SJSA1 (cell line): ENCODE measurements at regions not wholly inside any gene's neighbourhood (a gene's known extent, or its start where the extent isn't known, plus 50 kb on each side); places are given as distances from the start of the nearest gene placed in this dataset.

ENCODE experiments used
- DNase-seq, 2 experiments: peaks; one replicate each; pipeline ENCODE4 v3.0.0-alpha.2; 2015 to 2020; ENCODE audit warnings: low spot score in 2 of 2, low read depth in 1 of 2
- H3K27ac ChIP-seq: fragments of 250-450 bp; sonication (Bioruptor Pico); 2 replicates; pipeline ENCODE4 v1.5.1; 2020; ENCODE audit warnings: mild to moderate bottlenecking, moderate library complexity
- H3K27me3 ChIP-seq: fragments of 250-450 bp; sonication (Bioruptor Pico); replicated peaks from 2 replicates; pipeline ENCODE4 v1.5.1; 2020; ENCODE audit warnings: mild to moderate bottlenecking, moderate library complexity
- H3K36me3 ChIP-seq: fragments of 250-450 bp; sonication (Bioruptor Pico); 2 replicates; pipeline ENCODE4 v1.5.1; 2020; ENCODE audit warnings: mild to moderate bottlenecking
- H3K4me1 ChIP-seq: fragments of 250-450 bp; sonication (Bioruptor Pico); replicated peaks from 2 replicates; pipeline ENCODE4 v1.6.1; 2021; ENCODE audit warnings: mild to moderate bottlenecking
- H3K4me3 ChIP-seq: fragments of 250-450 bp; sonication (Bioruptor Pico); 2 replicates; pipeline ENCODE4 v1.5.1; 2020; ENCODE audit warnings: mild to moderate bottlenecking
- H3K9me3 ChIP-seq: fragments of 250-450 bp; sonication (Bioruptor Pico); replicated peaks from 2 replicates; pipeline ENCODE4 v1.5.1; 2020; ENCODE audit warnings: mild to moderate bottlenecking

DNA sequence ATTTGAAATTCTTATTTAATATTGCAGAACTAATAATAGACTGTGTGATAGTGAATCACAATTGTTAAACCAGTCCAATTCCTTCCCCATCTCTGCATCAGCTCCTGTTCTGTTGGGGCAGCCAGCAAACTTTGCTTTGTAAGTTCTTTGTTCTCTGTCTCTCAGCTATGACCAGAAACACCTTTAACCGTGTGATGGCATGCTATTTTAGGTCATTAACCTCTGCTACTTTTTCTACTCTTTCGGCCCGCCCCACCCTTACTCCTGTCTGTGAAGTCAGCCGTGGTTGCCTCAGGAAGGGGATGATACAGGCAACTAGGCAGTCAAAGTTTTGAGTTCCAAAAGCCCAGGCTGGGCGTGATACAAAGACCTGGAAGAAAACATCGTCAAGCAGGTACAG lies 51.3 kb upstream of the EGFL6 start:
- Histone ChIP-seq H3K4me1 (no peaks in the 10 kb centered on the region), H3K9me3 (no peaks in the 10 kb centered on the region), H3K4me3 (no peak overlapping the region), H3K27ac (no peak overlapping the region), H3K27me3 (no peaks in the 10 kb centered on the region), H3K36me3 (no peaks in the 10 kb centered on the region)
- no peak for DNase-seq

DNA sequence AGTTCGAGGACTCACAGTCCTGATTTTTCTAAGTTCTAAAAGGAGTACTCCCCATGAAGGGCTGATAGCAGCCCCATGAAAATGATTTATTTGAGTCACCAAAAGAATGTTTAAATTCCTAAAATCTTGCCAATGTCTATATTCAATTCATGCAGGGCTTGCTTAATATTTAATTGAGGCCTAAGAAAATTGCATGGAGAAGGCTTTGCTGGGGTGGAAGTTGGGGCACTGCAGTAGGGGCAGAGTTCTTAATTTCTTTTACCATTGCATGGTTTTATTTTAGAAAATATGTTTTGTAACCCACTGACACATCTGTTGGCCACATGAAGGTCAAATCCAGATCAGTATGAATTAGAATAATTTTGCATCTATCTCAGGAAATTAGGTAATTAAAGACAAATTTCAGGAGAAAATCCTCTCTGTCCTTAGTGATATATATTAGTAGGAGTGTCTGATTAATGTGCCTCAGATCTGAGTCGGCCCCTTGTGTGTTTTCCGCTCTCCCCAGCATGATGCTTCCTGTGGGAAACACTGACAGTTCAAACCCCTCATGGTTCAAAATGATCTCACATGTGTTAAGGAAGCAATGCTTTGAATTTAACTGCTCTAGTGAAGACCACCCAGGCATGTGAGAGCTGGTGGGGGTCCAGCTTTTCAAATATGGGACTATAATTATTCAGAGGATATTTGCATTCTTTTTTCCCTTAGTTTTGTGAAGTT lies 54.0 kb upstream of the EGFL6 start:
- Histone ChIP-seq H3K4me3 (no peak overlapping the region), H3K27me3 (no peaks in the 10 kb centered on the region), H3K36me3 (no peaks in the 10 kb centered on the region), H3K9me3 (no peaks in the 10 kb centered on the region), H3K4me1 (no peaks in the 10 kb centered on the region), H3K27ac (no peak overlapping the region)
- DNase-seq, result no peak

DNA sequence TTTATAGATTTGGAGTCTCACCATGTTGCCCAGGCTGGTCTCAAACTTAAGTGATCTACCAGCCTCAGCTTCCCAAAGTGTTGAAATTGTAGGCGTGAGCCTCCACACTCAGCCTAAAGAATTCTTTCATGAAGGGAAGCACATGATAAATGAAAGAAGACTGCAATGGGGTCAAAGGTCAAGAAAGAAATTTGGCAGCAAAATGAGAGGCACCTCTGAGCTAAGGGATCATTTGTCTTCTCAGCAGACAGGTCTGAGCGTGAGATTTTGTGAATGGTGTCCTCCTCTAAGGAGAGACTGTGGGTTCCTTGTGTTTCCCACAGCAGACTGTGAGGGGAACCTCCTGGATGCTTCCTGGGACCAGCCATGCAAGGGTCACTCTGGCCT lies 57.5 kb upstream of the EGFL6 start:
- Histone ChIP-seq H3K27ac (no peak overlapping the region), H3K4me3 (no peak overlapping the region), H3K4me1 (no peaks in the 10 kb centered on the region), H3K27me3 (no peaks in the 10 kb centered on the region), H3K36me3 (no peaks in the 10 kb centered on the region), H3K9me3 (no peaks in the 10 kb centered on the region)
- no peak for DNase-seq

DNA sequence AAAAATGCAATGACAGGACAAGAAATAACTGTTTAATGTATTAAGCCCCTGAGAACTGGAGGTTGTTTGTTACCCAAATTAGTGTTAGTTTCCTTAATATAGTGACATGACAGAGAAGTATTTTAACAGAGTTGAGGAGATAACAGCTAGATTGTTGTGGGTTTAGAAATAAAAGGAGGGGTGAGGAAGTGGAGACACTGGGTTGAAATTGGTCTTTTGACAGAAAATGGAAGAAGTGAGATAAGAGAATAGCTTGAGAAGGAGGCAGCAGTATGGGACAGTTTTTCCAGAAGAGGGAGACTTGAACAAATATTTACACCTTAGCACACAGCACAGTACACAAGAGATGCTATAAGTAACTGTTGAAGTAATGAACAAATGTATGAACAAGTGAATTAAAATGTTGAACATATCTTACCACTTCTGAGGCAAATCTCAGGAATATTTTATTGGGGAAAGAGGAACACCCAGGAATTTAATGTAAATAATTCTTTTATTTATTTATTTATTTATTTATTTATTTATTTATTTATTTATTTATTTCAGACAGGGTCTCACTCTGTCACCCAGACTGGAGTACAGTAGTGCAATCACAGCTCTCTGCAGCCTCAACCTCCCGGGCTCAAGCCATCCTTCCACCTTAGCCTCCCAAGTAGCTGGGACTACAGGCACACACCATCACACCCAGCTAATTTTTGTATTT lies 58.0 kb upstream of the EGFL6 start:
- Histone ChIP-seq H3K36me3 (no peaks in the 10 kb centered on the region), H3K27me3 (no peaks in the 10 kb centered on the region), H3K9me3 (no peaks in the 10 kb centered on the region), H3K4me3 (no peak overlapping the region), H3K27ac (no peak overlapping the region), H3K4me1 (no peaks in the 10 kb centered on the region)
- no peak for DNase-seq

DNA sequence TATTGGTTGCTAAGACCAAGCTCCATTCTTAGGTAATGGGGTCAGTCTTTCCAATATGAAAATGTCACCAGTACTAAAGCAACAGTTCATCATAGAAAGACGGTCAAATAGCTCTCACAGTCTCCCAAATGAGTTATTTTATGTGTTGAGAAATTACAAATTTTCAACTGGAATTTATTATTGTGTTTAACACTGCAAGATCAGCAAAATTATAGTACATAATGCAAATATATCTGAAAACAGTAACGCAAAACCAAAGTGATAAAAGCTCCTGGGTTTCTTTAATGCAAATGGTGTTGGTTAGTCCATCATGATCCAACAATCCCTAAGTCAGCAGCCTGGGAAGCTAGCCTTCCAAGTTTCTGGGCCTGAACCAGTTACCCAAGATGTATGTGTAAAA lies 61.5 kb upstream of the EGFL6 start:
- H3K4me1 ChIP-seq, result no peaks in the 10 kb centered on the region
- H3K4me3 ChIP-seq, result no peak overlapping the region

DNA sequence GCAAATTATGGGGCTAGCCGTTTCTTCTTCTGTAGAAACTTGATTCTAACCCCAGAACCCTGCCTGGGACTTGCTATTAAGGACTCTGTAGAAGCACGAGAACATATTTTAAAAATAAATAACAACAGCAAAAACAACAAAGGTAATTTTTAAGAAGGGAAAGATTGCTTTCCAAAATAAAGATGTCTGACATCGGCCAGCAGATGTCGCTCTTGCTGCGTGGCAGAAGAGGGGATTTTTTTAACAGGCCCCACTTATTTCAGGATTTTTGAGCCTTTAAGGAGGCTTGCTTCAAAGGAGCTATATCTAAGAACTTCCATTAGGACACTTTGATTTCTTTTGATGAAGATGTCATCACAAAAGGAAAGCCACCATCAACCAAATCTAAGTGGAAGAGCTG lies 62.8 kb upstream of the EGFL6 start:
- Histone ChIP-seq H3K4me1 (no peaks in the 10 kb centered on the region), H3K27ac (no peak overlapping the region), H3K4me3 (no peak overlapping the region), H3K27me3 (no peaks in the 10 kb centered on the region), H3K36me3 (no peaks in the 10 kb centered on the region), H3K9me3 (no peaks in the 10 kb centered on the region)
- DNase-seq, result peak; percentile 6 to 39

More for the DNA sequence above, 61.5 kb upstream of the EGFL6 start:
- H3K9me3 ChIP-seq, result no peaks in the 10 kb centered on the region
- no peak overlapping the region for H3K27ac ChIP-seq
- no peak for DNase-seq
- no peaks in the 10 kb centered on the region for H3K36me3 ChIP-seq
- H3K27me3 ChIP-seq, result no peaks in the 10 kb centered on the region

DNA sequence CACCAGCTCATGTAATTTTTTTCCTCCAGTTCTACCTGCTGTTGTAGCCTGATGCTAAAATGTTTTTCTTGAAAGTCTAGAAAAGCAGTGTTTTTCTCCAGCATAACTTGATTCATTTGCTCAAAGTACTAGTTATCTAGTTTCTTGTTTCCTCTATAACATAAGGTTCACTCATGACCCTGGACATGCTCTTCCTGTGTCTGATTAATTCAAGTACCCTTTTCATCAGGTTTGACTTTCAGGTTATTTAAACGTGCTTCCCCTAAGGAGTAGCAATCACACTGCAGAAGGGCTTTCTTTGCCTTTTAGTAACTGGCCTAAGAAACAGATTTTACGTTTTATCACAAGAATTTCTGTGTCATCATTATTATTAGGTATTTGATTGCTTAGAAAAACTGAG lies 66.8 kb upstream of the EGFL6 start:
- no peak overlapping the region for H3K27ac ChIP-seq
- H3K27me3 ChIP-seq, result no peaks in the 10 kb centered on the region
- H3K4me1 ChIP-seq, result no peaks in the 10 kb centered on the region
- H3K4me3 ChIP-seq, result no peak overlapping the region
- no peaks in the 10 kb centered on the region for H3K36me3 ChIP-seq
- no peak for DNase-seq
- H3K9me3 ChIP-seq, result no peaks in the 10 kb centered on the region

DNA sequence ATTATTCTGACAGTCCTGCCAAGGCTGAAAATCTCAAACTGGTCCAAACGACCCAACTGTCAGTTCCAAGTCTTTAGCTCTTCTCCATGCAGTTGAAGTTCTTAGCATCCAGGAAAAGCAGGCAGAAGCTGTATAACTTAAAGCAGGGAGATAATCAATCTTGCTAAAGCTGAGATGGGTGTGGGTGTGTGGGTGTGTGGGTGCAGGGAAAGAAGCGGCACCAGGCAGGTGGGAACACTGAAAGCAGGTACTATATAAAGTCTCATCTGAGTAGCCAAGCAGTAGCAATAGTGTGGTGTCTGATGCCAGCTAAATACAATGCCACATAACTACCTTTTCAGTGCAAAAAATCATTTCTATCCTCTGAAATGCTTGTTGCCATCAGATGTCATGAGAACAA lies 69.7 kb upstream of the EGFL6 start:
- Histone ChIP-seq H3K4me3 (no peak overlapping the region), H3K9me3 (no peaks in the 10 kb centered on the region), H3K36me3 (no peaks in the 10 kb centered on the region), H3K4me1 (no peaks in the 10 kb centered on the region), H3K27ac (no peak overlapping the region), H3K27me3 (no peaks in the 10 kb centered on the region)
- DNase-seq, result no peak

DNA sequence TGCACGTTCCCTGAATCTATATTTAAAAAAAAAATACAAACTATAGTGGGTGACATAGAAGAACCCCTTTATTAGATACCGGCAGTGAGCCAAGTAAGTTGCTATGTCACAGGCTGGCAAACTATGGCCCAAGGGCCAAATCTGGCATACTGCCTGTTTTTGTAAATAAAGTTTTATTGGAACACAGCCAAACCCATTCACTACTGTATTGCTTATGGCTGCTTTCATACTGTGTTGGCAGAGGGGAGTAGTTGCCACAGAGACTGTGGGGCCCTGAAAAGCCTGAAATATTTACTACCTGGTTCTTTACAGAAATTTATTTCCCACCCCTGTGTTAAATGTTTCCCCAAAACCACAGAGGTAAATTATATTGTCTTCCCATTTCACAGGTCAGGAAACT lies 71.2 kb upstream of the EGFL6 start:
- H3K4me1 ChIP-seq, result no peaks in the 10 kb centered on the region
- no peaks in the 10 kb centered on the region for H3K27me3 ChIP-seq
- no peak overlapping the region for H3K27ac ChIP-seq
- no peaks in the 10 kb centered on the region for H3K9me3 ChIP-seq
- no peaks in the 10 kb centered on the region for H3K36me3 ChIP-seq
- DNase-seq, result no peak
- no peak overlapping the region for H3K4me3 ChIP-seq

DNA sequence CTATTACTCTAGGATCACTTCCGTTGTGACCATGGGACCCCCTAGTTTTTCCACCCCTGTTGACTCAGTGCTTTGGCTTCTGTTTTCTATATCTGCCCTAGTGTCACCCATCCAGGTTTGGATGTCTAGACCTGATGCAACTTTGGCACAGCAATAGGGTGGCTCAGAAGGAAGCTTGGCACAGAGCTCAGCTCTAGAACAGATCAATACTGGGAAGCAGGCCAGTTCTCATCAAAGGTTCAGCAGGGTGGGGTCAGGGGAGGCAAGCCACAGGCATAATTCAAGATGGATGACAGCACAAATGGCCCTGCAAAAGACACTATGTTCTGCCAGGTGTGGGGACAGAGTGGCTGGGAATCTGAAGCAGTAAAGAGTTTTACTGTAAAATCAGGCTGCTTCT lies 74.2 kb upstream of the EGFL6 start:
- Histone ChIP-seq H3K4me1 (no peaks in the 10 kb centered on the region), H3K4me3 (no peak overlapping the region), H3K27me3 (no peaks in the 10 kb centered on the region), H3K27ac (no peak overlapping the region), H3K36me3 (no peaks in the 10 kb centered on the region), H3K9me3 (no peaks in the 10 kb centered on the region)
- no peak for DNase-seq

DNA sequence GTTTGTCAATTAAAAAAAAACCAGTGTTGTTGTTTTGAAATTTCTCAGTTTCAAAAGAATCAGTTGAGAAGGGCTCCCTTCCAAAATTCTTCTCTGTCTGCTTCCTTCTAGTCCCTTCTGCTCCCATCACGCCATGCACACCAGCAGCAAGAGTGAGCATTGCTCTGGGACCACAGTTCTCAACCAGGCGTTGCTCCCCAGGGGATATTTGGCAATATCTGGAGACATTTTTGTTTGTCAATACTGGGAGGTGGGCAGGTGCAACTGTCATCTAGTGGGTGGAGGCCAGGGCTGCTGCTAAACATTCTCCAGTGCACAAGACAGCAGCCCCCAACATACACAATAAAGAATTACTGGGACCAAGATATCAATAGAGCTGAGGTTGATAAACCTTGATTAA lies 74.8 kb upstream of the EGFL6 start:
- H3K36me3 ChIP-seq, result no peaks in the 10 kb centered on the region
- peaks cover 4% of the 10 kb centered on the region for H3K4me1 ChIP-seq
- H3K27me3 ChIP-seq, result no peaks in the 10 kb centered on the region
- no peak overlapping the region for H3K4me3 ChIP-seq
- H3K9me3 ChIP-seq, result no peaks in the 10 kb centered on the region
- no peak overlapping the region for H3K27ac ChIP-seq
- DNase-seq, result no peak

DNA sequence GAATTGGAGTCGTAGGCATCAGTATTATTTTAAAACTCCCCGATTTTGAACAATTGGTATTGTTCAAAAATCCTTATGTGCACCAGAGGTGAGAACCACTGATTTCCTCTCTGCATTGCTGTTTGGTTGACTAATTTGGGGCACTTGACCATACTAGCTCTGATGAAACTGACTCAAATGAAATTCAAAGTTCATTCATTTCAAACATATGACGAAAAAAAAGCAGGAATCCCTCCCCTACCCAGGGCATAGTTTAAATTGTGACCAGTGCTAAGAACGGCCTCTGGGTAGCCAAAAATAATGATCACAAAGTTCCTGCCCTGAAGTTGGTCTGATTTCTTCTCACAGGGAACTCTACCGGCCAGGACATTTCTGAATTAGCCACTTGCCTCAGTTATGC lies 75.7 kb upstream of the EGFL6 start:
- H3K9me3 ChIP-seq, result no peaks in the 10 kb centered on the region
- no peak for DNase-seq
- H3K27me3 ChIP-seq, result no peaks in the 10 kb centered on the region
- H3K27ac ChIP-seq, result no peak overlapping the region
- H3K4me1 ChIP-seq, result peaks cover 13% of the 10 kb centered on the region
- H3K36me3 ChIP-seq, result no peaks in the 10 kb centered on the region
- H3K4me3 ChIP-seq, result no peak overlapping the region

DNA sequence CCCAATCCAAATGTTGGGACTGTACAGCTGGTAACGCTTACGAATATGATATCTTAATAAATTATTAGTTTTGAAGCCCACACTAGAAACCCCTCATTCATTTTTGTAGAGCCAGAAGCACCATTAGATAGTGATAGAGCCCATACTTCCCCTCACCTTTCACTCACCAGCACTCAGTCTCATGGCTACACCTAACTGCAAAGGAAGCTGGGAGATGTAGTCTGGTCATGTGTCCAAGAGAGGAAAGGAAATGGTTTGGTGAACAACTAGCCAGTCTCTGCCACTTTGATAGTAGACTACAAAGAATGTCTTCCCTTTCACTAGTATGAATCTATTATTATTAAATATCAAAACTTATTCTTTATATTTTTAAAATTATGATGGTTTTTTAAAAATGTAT lies 77.1 kb upstream of the EGFL6 start:
- no peaks in the 10 kb centered on the region for H3K27me3 ChIP-seq
- H3K9me3 ChIP-seq, result no peaks in the 10 kb centered on the region
- no peaks in the 10 kb centered on the region for H3K36me3 ChIP-seq
- no peak for DNase-seq
- no peak overlapping the region for H3K4me3 ChIP-seq
- no peak overlapping the region for H3K27ac ChIP-seq
- peaks cover 27% of the 10 kb centered on the region for H3K4me1 ChIP-seq

DNA sequence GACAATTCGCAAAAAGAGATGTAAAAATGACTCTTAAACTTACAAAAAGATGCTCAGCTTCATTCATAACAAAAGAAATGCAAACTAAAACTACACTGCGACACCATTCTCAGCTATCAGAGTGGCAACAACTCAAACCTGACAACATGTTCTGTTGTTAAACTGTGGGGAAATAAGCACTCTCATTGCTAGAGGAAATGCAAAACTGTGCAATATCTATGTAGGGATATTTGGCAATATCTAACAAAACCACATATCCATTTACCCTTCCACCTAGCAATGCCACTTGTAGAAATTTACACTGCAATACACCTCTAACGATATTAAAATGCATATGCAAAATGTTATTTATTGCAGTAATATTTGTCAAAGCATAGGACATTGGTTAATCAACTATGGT lies 78.3 kb upstream of the EGFL6 start:
- Histone ChIP-seq H3K4me3 (no peak overlapping the region), H3K27me3 (no peaks in the 10 kb centered on the region), H3K4me1 (peaks cover 39% of the 10 kb centered on the region), H3K27ac (no peak overlapping the region), H3K36me3 (no peaks in the 10 kb centered on the region), H3K9me3 (no peaks in the 10 kb centered on the region)
- DNase-seq, result no peak

DNA sequence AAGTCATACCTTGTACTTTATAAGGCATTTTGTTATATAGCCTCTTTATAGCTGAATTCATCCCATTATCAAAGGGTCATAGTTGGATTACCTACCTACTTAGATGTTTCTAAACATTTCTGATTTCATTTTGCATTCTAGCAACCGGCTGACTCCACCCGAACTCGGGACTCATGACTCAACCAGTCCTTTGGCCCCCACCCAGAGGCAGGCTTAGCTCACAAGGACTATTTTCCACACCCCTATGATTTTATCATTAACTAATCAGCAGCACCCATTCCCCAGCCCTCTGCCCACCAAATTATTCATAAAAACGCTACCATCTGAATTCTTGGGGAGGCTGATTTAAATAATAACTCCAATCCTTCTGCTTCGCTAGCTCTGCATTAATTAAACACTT lies 79.9 kb upstream of the EGFL6 start:
- peak; percentile 38 to 48 for DNase-seq
- Histone ChIP-seq H3K27ac (peak overlapping the region; percentile 95), H3K4me1 (peaks cover 39% of the 10 kb centered on the region), H3K9me3 (no peaks in the 10 kb centered on the region), H3K27me3 (no peaks in the 10 kb centered on the region), H3K36me3 (no peaks in the 10 kb centered on the region), H3K4me3 (no peak overlapping the region)
